HEK293 (cell line): ENCODE measurements at regions not wholly inside any gene's neighbourhood (a gene's known extent, or its start where the extent isn't known, plus 50 kb on each side); places are given as distances from the start of the nearest gene placed in this dataset.

Source experiments
- CTCF ChIA-PET: fragments of 350-600 bp; formaldehyde crosslinking; extraction: SDS; loops from one replicate; lab custom pipeline; 2021; ENCODE audit warnings: antibody characterized with exemption; lab: Yijun Ruan, JAX
- POLR2A ChIA-PET: fragments of 300-600 bp; formaldehyde crosslinking; extraction: SDS; loops from one replicate; lab custom pipeline; 2020; ENCODE audit warnings: antibody characterized with exemption, inconsistent platforms; lab: Yijun Ruan, JAX
- H3K27ac ChIP-seq: fragments of 200-500 bp; sonication (Bioruptor generic); 2 replicates; pipeline ENCODE4 v1.5.1; 2014; ENCODE audit warnings: low read depth, low read length, control low read depth, inconsistent platforms; ENCODE audit errors: extremely low read depth
- H3K36me3 ChIP-seq, 2 experiments: fragments of 200-500 bp in 1 of 2; sonication (Bioruptor generic) in 1 of 2; 1 replicate in 1 of 2; 2 replicates in 1 of 2; pipeline ENCODE4 v1.5.1; 2014 to 2017; ENCODE audit warnings: inconsistent platforms in 2 of 2, low read length in 2 of 2; ENCODE audit not compliant: control insufficient read depth in 2 of 2, insufficient read depth in 1 of 2
- H3K4me1 ChIP-seq: fragments of 200-500 bp; sonication (Bioruptor generic); 2 replicates; pipeline ENCODE4 v1.5.1; 2014; ENCODE audit warnings: mild to moderate bottlenecking, low read length, inconsistent platforms; ENCODE audit not compliant: control insufficient read depth, insufficient read depth
- H3K4me3 ChIP-seq: 2 replicates; pipeline ENCODE4 v1.5.1; 2011; ENCODE audit warnings: low read depth, mild to moderate bottlenecking, control low read depth, low read length, moderate library complexity
- H3K9me3 ChIP-seq: fragments of 200-500 bp; sonication (Bioruptor generic); 2 replicates; pipeline ENCODE4 v1.5.1; 2014; ENCODE audit warnings: low read depth, low read length, inconsistent platforms; ENCODE audit not compliant: control insufficient read depth, insufficient read depth
- AEBP2 ChIP-seq: fragments of 450-650 bp; formaldehyde crosslinking; IDR thresholded peaks from 2 replicates; pipeline ENCODE4 v1.5.1; 2016; ENCODE audit warnings: missing biosample characterization, missing genetic modification characterization, borderline replicate concordance
- BCL6B ChIP-seq: fragments of 450-650 bp; formaldehyde crosslinking; IDR thresholded peaks from 2 replicates; pipeline ENCODE4 v1.5.1; 2017; ENCODE audit warnings: missing biosample characterization, missing genetic modification characterization
- ELK4 ChIP-seq: IDR thresholded peaks from 2 replicates; pipeline ENCODE4 v1.6.1; 2011; ENCODE audit warnings: mild to moderate bottlenecking, low read depth, low read length, borderline replicate concordance
- GLIS2 ChIP-seq: fragments of 450-650 bp; formaldehyde crosslinking; IDR thresholded peaks from 2 replicates; pipeline ENCODE4 v1.5.1; 2016; ENCODE audit warnings: missing biosample characterization, missing genetic modification characterization
- IKZF3 ChIP-seq: fragments of 450-650 bp; IDR thresholded peaks from 2 replicates; pipeline ENCODE4 v1.5.0; 2018; ENCODE audit warnings: missing biosample characterization, mild to moderate bottlenecking, missing genetic modification characterization, moderate library complexity
- PRDM2 ChIP-seq: fragments of 450-650 bp; formaldehyde crosslinking; IDR thresholded peaks from 2 replicates; pipeline ENCODE4 v1.5.1; 2016; ENCODE audit warnings: missing biosample characterization, missing genetic modification characterization, borderline replicate concordance
- RBAK ChIP-seq: fragments of 450-650 bp; formaldehyde crosslinking; IDR thresholded peaks from 2 replicates; pipeline ENCODE4 v1.5.1; 2016; ENCODE audit warnings: missing biosample characterization, missing genetic modification characterization
- SCRT2 ChIP-seq: fragments of 450-650 bp; formaldehyde crosslinking; IDR thresholded peaks from 2 replicates; pipeline ENCODE4 v1.5.1; 2016; ENCODE audit warnings: missing biosample characterization, missing genetic modification characterization
- SP2 ChIP-seq: fragments of 450-650 bp; formaldehyde crosslinking; IDR thresholded peaks from 2 replicates; pipeline ENCODE4 v1.5.1; 2016; ENCODE audit warnings: missing biosample characterization, missing genetic modification characterization
- ZBTB20 ChIP-seq: fragments of 450-650 bp; formaldehyde crosslinking; IDR thresholded peaks from 2 replicates; pipeline ENCODE4 v1.5.1; 2016; ENCODE audit warnings: missing biosample characterization, missing genetic modification characterization
- ZBTB6 ChIP-seq: fragments of 450-650 bp; formaldehyde crosslinking; IDR thresholded peaks from 2 replicates; pipeline ENCODE4 v1.5.1; 2017; ENCODE audit warnings: missing biosample characterization, missing genetic modification characterization
- ZNF146 ChIP-seq: fragments of 450-650 bp; formaldehyde crosslinking; IDR thresholded peaks from 2 replicates; pipeline ENCODE4 v1.5.1; 2016; ENCODE audit warnings: missing biosample characterization, missing genetic modification characterization
- ZNF2 ChIP-seq: fragments of 450-650 bp; formaldehyde crosslinking; IDR thresholded peaks from 2 replicates; pipeline ENCODE4 v1.5.1; 2016; ENCODE audit warnings: missing biosample characterization, missing genetic modification characterization
- ZNF202 ChIP-seq: fragments of 450-650 bp; formaldehyde crosslinking; IDR thresholded peaks from 2 replicates; pipeline ENCODE4 v1.5.1; 2016; ENCODE audit warnings: missing biosample characterization, missing genetic modification characterization, borderline replicate concordance
- ZNF223 ChIP-seq: fragments of 450-650 bp; formaldehyde crosslinking; IDR thresholded peaks from 2 replicates; pipeline ENCODE4 v1.5.1; 2016; ENCODE audit warnings: missing biosample characterization, missing genetic modification characterization
- ZNF23 ChIP-seq: fragments of 450-650 bp; formaldehyde crosslinking; IDR thresholded peaks from 2 replicates; pipeline ENCODE4 v1.5.1; 2016; ENCODE audit warnings: missing biosample characterization, missing genetic modification characterization, borderline replicate concordance
- ZNF26 ChIP-seq: fragments of 450-650 bp; formaldehyde crosslinking; IDR thresholded peaks from 2 replicates; pipeline ENCODE4 v1.5.1; 2016; ENCODE audit warnings: missing biosample characterization, missing genetic modification characterization
- ZNF449 ChIP-seq: fragments of 450-650 bp; formaldehyde crosslinking; IDR thresholded peaks from 2 replicates; pipeline ENCODE4 v1.5.1; 2017; ENCODE audit warnings: missing biosample characterization, mild to moderate bottlenecking, missing genetic modification characterization, moderate library complexity
- ZNF510 ChIP-seq: fragments of 450-650 bp; formaldehyde crosslinking; IDR thresholded peaks from 2 replicates; pipeline ENCODE4 v1.5.1; 2018; ENCODE audit warnings: mild to moderate bottlenecking, missing genetic modification characterization, missing biosample characterization; ENCODE audit not compliant: insufficient replicate concordance
- ZNF645 ChIP-seq: fragments of 450-650 bp; formaldehyde crosslinking; IDR thresholded peaks from 2 replicates; pipeline ENCODE4; 2016; ENCODE audit warnings: missing biosample characterization, missing genetic modification characterization

- Histone ChIP-seq H3K4me1 (no peaks in the 10 kb centered on the region), H3K36me3 (no peaks in the 10 kb centered on the region), H3K27ac (no peak overlapping the region)
- TF ChIP-seq ZNF449 (tag by site-specific recombination) (no peak), IKZF3 (no peak), ZNF510 (tag by site-specific recombination) (no peak), GLIS2 (tag by site-specific recombination) (no peak), ZNF202 (no peak), AEBP2 (tag by site-specific recombination) (no peak), ZNF23 (no peak), ZBTB6 (no peak), BCL6B (tag by site-specific recombination) (no peak), ZNF645 (tag by site-specific recombination) (no peak), RBAK (tag by site-specific recombination) (no peak), ELK4 (no peak), ZNF26 (tag by site-specific recombination) (no peak), PRDM2 (tag by site-specific recombination) (no peak), ZNF2 (no peak), SP2 (tag by site-specific recombination) (no peak), ZNF146 (tag by site-specific recombination) (no peak), SCRT2 (tag by site-specific recombination) (no peak), ZBTB20 (tag by site-specific recombination) (no peak), ZNF223 (tag by site-specific recombination) (no peak)
- TF ChIP-seq, all 188 proteins: peak for 0
- Histone ChIP-seq H3K9me3 (no peaks in the 10 kb centered on the region), H3K4me3 (no peak overlapping the region)
- ChIA-PET POLR2A (no interaction called here), CTCF (interaction anchor here (1.1 kb wide), 1 partner anchor 515 kb away, joined by 4 read pairs; no protein-coding TSS in a partner anchor)
Observed at GRCh38 chr12:13770576-13770975, 210.8 kb downstream of the GRIN2B start.
